Kidney epithelial cell (primary cell): ENCODE measurements at regions not wholly inside any gene's neighbourhood (a gene's known extent, or its start where the extent isn't known, plus 50 kb on each side); places are given as distances from the start of the nearest gene placed in this dataset.

ENCODE experiments used
- DNase-seq: peaks from one replicate; pipeline ENCODE4 v3.0.0-alpha.2; 2010; ENCODE audit warnings: low read depth
- H3K27me3 ChIP-seq: 2 replicates; pipeline ENCODE4 v1.6.0; 2011; ENCODE audit warnings: low read length; ENCODE audit not compliant: control insufficient read depth, insufficient read depth
- H3K36me3 ChIP-seq: 2 replicates; pipeline ENCODE4 v1.5.1; 2011; ENCODE audit warnings: low read length; ENCODE audit not compliant: control insufficient read depth, insufficient read depth
- H3K4me3 ChIP-seq: 2 replicates; pipeline ENCODE4 v1.5.1; 2011; ENCODE audit warnings: low read depth, mild to moderate bottlenecking, control low read depth, low read length
- TF ChIP-seq, protein P1 (sequence below): IDR thresholded peaks from 2 replicates; pipeline ENCODE4 v1.5.1; 2011; ENCODE audit warnings: mild to moderate bottlenecking, moderate library complexity, low read length, control low read depth, inconsistent platforms; ENCODE audit not compliant: insufficient read depth, poor library complexity, severe bottlenecking

DNA sequence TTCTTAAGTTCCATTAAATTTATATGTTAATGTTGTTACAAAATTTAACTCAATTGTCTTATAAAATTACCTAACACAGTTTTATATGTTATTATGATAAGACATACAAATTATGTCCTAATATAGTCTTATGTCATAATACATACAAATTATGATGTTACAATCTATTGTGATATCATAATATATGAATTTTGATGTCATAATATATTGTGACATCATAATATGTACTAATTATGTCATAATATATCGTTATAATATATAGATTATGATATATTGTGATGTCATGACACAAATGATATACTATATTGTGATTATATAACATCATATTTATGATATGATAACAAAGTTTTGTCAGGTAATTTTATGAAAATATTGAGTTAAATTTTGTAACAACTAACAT lies 1789.6 kb downstream of the TP53TG3F start:
- Histone ChIP-seq H3K4me3 (no peak overlapping the region), H3K36me3 (no peaks in the 10 kb centered on the region), H3K27me3 (no peaks in the 10 kb centered on the region)
- no peak for DNase-seq
- TF ChIP-seq, protein P1, sequence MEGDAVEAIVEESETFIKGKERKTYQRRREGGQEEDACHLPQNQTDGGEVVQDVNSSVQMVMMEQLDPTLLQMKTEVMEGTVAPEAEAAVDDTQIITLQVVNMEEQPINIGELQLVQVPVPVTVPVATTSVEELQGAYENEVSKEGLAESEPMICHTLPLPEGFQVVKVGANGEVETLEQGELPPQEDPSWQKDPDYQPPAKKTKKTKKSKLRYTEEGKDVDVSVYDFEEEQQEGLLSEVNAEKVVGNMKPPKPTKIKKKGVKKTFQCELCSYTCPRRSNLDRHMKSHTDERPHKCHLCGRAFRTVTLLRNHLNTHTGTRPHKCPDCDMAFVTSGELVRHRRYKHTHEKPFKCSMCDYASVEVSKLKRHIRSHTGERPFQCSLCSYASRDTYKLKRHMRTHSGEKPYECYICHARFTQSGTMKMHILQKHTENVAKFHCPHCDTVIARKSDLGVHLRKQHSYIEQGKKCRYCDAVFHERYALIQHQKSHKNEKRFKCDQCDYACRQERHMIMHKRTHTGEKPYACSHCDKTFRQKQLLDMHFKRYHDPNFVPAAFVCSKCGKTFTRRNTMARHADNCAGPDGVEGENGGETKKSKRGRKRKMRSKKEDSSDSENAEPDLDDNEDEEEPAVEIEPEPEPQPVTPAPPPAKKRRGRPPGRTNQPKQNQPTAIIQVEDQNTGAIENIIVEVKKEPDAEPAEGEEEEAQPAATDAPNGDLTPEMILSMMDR: no peak

GRCh38 chr16:35252356-35252936 lies 1793.0 kb downstream of the TP53TG3F start:
- TF ChIP-seq, protein P1: no peak
- DNase-seq: no peak
- no peaks in the 10 kb centered on the region for H3K27me3 ChIP-seq
- no peaks in the 10 kb centered on the region for H3K36me3 ChIP-seq
- no peak overlapping the region for H3K4me3 ChIP-seq

DNA sequence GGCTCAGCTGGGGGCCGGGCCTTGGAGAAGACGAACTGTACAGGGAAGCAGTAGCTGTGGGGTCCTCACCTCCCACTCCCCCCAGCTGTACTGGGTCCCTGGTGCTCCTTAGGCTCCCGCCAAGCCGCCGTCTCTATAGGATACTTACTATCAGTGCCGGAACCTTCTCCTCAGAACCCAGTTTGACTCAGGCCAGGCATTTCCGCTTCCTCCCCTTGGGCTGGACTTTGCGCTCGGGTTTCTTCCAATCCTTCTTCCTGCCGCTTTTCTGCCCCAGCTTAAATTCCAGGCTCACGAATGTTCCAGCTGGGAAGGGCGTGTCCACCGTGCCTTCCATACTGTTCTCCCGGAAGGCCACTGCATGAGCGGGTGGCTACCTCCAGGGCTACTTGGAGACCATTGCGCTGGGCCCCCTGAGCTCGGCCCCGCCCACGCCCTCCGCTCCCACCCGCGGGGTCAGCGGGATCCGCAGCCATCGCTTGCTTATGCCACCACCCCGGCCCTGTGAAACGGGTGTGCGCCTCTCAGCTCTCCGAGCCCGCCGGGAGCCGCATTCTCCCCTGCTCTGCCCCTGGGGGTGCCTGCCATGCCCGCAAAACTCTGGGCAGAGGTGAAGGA lies 1795.9 kb downstream of the TP53TG3F start:
- Histone ChIP-seq H3K36me3 (no peaks in the 10 kb centered on the region), H3K4me3 (no peak overlapping the region), H3K27me3 (no peaks in the 10 kb centered on the region)
- TF ChIP-seq, protein P1: no peak
- DNase-seq: no peak

DNA sequence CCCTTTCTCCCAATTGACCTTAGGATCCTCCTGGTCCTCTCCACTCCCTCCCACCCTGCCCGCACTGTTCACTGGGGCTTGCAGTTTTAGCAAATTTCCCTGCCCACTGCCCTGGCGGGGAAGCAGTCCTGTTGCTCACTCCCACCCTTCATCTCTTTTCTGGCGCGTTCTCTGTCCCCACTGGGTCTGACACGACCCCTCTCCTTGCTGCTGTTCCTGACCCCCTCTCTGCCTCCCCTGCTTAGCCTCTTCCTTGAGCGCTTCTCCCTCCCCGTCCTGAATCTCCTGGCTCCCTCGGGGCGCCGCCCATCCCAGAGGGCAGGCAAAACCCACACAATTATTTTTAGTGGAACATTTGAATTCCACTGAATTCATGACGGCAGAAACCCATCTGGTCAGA lies 1796.4 kb downstream of the TP53TG3F start:
- DNase-seq: no peak
- TF ChIP-seq, protein P1: no peak

GRCh38 chr16:35258381-35258780 lies 1799.0 kb downstream of the TP53TG3F start:
- DNase-seq: no peak
- Histone ChIP-seq H3K27me3 (no peaks in the 10 kb centered on the region), H3K36me3 (no peaks in the 10 kb centered on the region), H3K4me3 (no peak overlapping the region)
- TF ChIP-seq, protein P1: no peak

More for the DNA sequence above, 1796.4 kb downstream of the TP53TG3F start:
- no peaks in the 10 kb centered on the region for H3K36me3 ChIP-seq
- H3K4me3 ChIP-seq: no peak overlapping the region
- H3K27me3 ChIP-seq: no peaks in the 10 kb centered on the region

- TF ChIP-seq, protein P1: no peak
- no peak for DNase-seq
- no peaks in the 10 kb centered on the region for H3K27me3 ChIP-seq
- H3K36me3 ChIP-seq: no peaks in the 10 kb centered on the region
- no peak overlapping the region for H3K4me3 ChIP-seq
These were observed 1836.4 kb downstream of the TP53TG3F start for GRCh38 chr16:35295856-35296255.
